GM18909 (cell line): ENCODE measurements at regions not wholly inside any gene's neighbourhood (a gene's known extent, or its start where the extent isn't known, plus 50 kb on each side); places are given as distances from the start of the nearest gene placed in this dataset.

Source experiments
- ATAC-seq: cut with Tn5 transposase; IDR thresholded peaks from one replicate; pipeline ENCODE4 v1.9.1; 2021; ENCODE audit warnings: mild to moderate bottlenecking; ENCODE audit not compliant: unreplicated experiment, poor library complexity

GRCh38 chr16:62950351-62950750, 914.1 kb upstream of the CDH8 start:
- no peak for ATAC-seq

DNA sequence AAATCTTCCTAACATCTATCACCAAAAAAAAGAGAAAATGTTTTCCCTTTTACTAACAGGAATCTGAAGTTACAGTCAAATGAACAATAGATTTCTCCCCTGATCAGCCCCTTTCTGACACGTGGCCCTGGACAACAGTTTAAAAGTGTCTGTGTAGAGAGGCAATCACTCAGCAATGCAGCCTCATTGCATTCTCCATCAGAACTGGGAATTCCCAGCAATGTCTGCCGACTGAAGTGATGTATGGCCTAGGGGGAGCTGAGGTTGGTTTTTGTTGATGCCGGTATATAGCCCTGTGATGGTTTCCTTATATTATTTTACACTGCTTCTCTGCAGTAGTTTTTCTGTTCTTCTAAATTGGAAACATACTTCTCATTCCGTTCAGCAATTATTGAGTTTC, 904.3 kb upstream of the CDH8 start:
- ATAC-seq = no peak

- no peak for ATAC-seq
These were observed 903.4 kb upstream of the CDH8 start for GRCh38 chr16:62939687-62940086.

- ATAC-seq = no peak
These were observed 897.7 kb upstream of the CDH8 start for GRCh38 chr16:62933929-62934328.

DNA sequence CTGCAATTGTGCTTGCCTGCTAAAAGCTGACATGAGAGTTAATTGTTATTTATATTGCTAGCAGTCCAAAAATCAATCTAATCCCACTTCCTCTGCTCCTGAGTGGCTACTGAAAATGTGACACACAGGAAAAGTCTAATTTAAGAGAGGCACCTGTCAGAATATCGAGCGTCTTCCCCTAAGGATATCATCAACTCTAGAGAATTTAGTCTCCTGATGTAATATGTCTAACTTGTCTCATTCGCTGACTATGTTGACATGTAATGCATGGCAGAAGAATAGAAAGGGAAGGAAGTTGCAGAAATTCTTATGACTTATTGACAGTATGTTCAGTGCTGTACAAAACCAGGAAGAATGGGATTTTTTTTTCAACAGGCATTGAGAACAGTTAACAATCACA, 893.4 kb upstream of the CDH8 start:
- ATAC-seq = no peak

DNA sequence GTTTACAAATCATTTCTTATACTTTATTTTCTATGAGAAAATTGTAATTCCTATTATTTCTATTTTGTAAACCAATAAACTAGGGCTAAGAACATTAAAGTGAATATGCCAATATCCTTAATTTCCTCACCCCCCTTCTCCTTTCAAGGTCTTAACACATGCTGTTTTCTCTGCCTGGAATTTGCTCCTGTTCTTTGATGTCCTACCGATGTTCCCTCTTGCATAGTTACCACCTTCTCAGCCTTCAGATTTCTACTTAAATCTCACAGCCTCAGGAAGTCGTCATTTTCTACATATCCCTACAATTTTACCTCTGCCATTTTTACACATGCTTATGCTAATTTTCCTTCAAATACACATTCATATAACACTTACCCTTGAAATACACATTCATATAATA, 890.9 kb upstream of the CDH8 start:
- ATAC-seq = no peak

DNA sequence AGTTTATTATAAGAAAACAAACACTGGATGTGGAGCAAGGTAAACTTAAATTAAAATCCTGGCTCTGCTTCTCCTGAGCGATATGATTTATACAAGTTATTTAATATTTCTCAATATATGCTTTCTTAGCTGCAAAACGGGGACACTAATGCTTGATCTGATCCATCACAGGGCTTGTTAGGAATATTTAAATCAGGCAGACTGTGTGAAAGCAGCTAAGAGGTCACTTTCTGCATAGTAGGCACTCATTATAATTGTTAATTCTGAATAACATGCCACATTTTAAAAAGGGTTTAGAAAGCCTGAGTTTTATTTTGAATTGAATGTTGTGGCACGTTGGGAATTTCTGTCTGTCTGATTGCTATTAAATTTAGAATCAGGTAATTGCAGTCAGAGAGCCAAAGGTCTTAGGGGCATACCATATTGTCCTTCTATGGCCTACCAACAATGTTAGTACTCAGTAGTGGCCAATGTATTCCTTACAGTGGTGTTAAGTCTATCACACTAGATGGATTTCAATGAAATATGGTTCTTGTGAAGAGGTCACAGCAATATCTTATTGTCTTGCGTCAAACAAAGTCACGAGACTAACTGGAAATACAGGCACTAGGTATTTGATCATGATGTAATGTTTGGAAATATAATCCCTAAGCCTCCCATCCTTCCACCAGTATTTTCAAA, 890.0 kb upstream of the CDH8 start:
- no peak for ATAC-seq

DNA sequence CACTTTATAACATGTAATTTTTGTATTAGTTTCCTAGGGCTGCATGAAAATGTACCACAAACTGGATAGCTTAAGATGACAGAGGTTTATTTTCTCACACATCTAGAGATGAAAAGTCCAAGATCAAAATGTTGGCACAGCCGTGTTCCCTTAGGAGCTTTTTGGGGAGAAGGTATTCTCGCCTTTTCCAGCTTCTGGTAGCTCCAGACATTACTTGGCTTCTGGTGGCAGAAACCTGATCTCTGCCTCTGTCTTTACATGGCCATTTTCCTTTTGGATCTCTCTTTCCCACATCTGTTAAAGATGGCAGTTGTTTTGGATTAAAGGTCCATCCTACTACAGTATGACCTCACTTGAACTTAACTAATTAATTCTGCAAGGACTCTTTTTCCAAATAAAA, 885.7 kb upstream of the CDH8 start:
- ATAC-seq = no peak

- ATAC-seq = no peak
These were observed 877.7 kb upstream of the CDH8 start for GRCh38 chr16:62913924-62914323.

- no peak for ATAC-seq
These were observed 877.1 kb upstream of the CDH8 start for GRCh38 chr16:62913333-62913732.

- ATAC-seq = no peak
These were observed 873.4 kb upstream of the CDH8 start for GRCh38 chr16:62909597-62909996.

GRCh38 chr16:62907562-62907961, 871.3 kb upstream of the CDH8 start:
- ATAC-seq = no peak

DNA sequence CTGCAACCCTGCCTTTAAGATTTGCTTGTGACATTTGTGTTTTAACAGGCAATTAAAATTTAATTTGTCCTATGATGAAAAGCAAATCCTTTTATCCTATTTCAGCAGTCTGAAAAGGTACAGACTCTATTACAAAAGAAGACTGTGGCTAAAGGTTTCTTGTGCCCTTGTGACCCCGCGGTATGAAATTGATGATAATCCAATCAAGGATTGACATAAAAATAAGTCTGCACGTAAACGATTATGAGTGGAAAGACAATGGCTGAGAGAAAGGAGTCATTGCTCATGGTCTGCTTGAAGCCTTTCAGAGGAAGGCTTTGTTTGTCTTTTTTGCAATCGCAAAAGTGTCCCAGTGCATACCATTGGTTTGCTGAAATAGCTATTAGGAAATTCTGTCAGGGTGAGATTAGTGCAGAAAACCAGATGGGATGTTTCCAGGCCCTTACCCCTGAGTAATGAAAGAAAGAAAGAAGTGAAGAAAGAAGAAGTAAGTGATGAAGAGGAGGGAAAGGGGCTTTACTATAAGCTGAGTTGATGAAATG, 867.8 kb upstream of the CDH8 start:
- no peak for ATAC-seq

DNA sequence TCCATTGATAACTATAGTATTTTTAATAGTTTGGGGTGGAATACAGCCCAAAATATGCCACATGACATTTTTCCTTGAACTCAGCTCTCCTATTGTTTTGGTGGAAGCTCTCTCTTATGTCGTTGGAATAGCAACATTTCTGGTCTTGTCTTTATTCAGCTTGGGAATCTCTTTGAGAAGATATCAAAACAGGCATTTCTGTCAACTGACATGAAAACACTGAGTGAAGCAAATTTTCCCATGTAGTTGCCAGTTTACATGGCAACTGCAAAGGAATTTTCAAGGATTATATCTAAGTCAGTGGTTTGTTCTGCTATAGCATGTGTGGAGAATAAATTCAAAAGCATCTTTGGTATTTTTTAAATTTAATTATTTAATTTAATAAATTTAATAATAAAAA, 863.5 kb upstream of the CDH8 start:
- no peak for ATAC-seq

DNA sequence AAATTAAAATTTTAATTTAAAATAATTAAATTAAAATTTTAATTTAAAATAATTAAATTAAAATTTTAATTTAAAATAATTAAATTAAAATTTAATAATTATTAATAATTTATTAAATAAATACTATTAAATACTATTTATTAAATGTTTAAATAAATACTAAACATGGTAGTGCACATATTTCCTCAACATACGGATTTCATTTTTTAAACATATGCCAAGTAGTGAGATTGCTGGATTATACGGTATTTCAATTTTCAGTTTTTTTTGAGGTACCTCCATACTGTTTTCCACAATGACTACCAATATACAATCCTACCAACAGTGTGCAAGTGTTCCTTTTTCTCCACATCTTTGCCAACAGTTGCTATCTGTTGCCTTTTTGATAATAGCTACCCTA, 852.9 kb upstream of the CDH8 start:
- ATAC-seq = no peak

- ATAC-seq = no peak
These were observed 847.3 kb upstream of the CDH8 start for GRCh38 chr16:62883509-62883908.

GRCh38 chr16:62882552-62883221, 846.4 kb upstream of the CDH8 start:
- no peak for ATAC-seq

- no peak for ATAC-seq
These were observed 839.9 kb upstream of the CDH8 start for GRCh38 chr16:62876133-62876532.

GRCh38 chr16:62872339-62872738, 836.1 kb upstream of the CDH8 start:
- ATAC-seq = no peak

- no peak for ATAC-seq
These were observed 834.3 kb upstream of the CDH8 start for GRCh38 chr16:62870554-62870953.

DNA sequence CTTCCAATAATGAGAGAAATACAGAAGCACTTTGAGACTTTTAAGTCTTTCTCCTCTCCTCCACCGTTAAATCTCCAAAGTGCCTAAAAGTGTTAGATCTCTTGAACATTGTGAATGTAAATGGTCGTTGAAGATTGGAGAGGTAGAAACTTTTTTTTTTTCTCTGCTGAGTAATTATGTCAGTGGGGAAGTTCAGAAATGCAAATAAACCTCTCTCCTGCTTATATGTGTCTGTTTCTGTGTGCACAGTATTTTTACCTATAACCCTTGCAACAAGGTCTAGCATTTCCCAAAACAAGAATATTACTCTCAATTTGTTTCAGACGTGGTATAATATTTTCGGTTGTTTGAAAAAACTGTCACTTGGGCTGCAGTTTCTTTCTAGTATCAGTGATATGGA, 833.6 kb upstream of the CDH8 start:
- no peak for ATAC-seq

DNA sequence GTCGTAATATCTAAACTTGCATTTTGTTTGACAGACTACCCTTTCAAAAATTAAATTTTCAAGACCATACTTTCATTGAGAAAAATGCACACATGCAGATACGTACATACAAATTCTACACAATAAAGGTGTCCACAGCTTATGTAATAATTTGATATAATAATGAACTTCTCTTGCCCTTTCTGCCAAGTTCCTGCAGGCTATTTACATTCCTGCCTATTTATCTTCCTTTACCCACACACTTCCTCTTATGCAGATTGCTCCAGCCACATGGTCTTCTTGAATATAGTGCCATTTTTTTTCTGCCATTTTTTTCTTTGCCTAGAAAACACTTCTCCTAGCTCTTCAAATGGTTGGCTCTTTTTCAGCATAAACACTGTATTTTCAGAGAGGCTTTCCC, 826.9 kb upstream of the CDH8 start:
- ATAC-seq = no peak
